ENCODE measurements at regions not wholly inside any gene's neighbourhood (a gene's known extent, or its start where the extent isn't known, plus 50 kb on each side); places are given as distances from the start of the nearest gene placed in this dataset.

- DNase-seq, result no peak
- Histone ChIP-seq H3K9me3 (no peaks in the 10 kb centered on the region), H3K4me3 (no peak overlapping the region), H3K27me3 (no peaks in the 10 kb centered on the region), H3K27ac (no peak overlapping the region), H3K36me3 (no peaks in the 10 kb centered on the region), H3K4me1 (no peaks in the 10 kb centered on the region)
- TF ChIP-seq POLR2A (IDR thresholded peaks at IDR 0.05) (no peak), CTCF (IDR thresholded peaks at IDR 0.05 in 4 of 5, conservative IDR thresholded peaks at IDR 0.05 in 1 of 5) (no peak)
- no peak for ATAC-seq
- in situ Hi-C loops (cut with MboI; ENCODE audit: low sequenced_read_pairs in 4 of 4), result no loop called here
- intact Hi-C loops (cut with DNase I; ENCODE audit: low total_unique reads), result no loop called here
These were observed 474.2 kb upstream of the MYT1L start for GRCh38 chr2:2805263-2805662.

GRCh38 chr2:2804528-2804927 is 473.5 kb upstream of the MYT1L start:
- Histone ChIP-seq H3K27ac (no peak overlapping the region), H3K36me3 (no peaks in the 10 kb centered on the region), H3K4me1 (no peaks in the 10 kb centered on the region), H3K4me3 (no peak overlapping the region), H3K9me3 (no peaks in the 10 kb centered on the region), H3K27me3 (no peaks in the 10 kb centered on the region)
- no peak for DNase-seq
- intact Hi-C loops (cut with DNase I; ENCODE audit: low total_unique reads), result no loop called here
- no peak for ATAC-seq
- TF ChIP-seq POLR2A (IDR thresholded peaks at IDR 0.05) (no peak), CTCF (IDR thresholded peaks at IDR 0.05 in 4 of 5, conservative IDR thresholded peaks at IDR 0.05 in 1 of 5) (no peak)
- in situ Hi-C loops (cut with MboI; ENCODE audit: low sequenced_read_pairs in 4 of 4), result no loop called here

GRCh38 chr2:2801458-2801857 is 470.4 kb upstream of the MYT1L start:
- TF ChIP-seq CTCF (IDR thresholded peaks at IDR 0.05 in 4 of 5, conservative IDR thresholded peaks at IDR 0.05 in 1 of 5) (no peak), POLR2A (IDR thresholded peaks at IDR 0.05) (no peak)
- intact Hi-C loops (cut with DNase I; ENCODE audit: low total_unique reads) (no loop called here), in situ Hi-C loops (cut with MboI; ENCODE audit: low sequenced_read_pairs in 4 of 4) (no loop called here)
- no peak for DNase-seq
- H3K36me3 ChIP-seq, result no peaks in the 10 kb centered on the region
- H3K27ac ChIP-seq, result no peak overlapping the region
- H3K27me3 ChIP-seq, result no peaks in the 10 kb centered on the region
- H3K9me3 ChIP-seq, result no peaks in the 10 kb centered on the region
- no peaks in the 10 kb centered on the region for H3K4me1 ChIP-seq
- ATAC-seq, result no peak
- H3K4me3 ChIP-seq, result no peak overlapping the region

- H3K4me1 ChIP-seq, result no peaks in the 10 kb centered on the region
- intact Hi-C loops (cut with DNase I; ENCODE audit: low total_unique reads), result no loop called here
- ATAC-seq, result no peak
These were observed 469.6 kb upstream of the MYT1L start for GRCh38 chr2:2800697-2801096.

More at GRCh38 chr2:2800697-2801096, 469.6 kb upstream of the MYT1L start:
- in situ Hi-C loops (cut with MboI; ENCODE audit: low sequenced_read_pairs in 4 of 4), result no loop called here
- no peaks in the 10 kb centered on the region for H3K27me3 ChIP-seq
- DNase-seq, result no peak
- H3K36me3 ChIP-seq, result no peaks in the 10 kb centered on the region
- no peak for TF ChIP-seq POLR2A (IDR thresholded peaks at IDR 0.05)
- TF ChIP-seq CTCF (IDR thresholded peaks at IDR 0.05 in 4 of 5, conservative IDR thresholded peaks at IDR 0.05 in 1 of 5), result no peak
- no peak overlapping the region for H3K4me3 ChIP-seq
- H3K27ac ChIP-seq, result no peak overlapping the region
- H3K9me3 ChIP-seq, result no peaks in the 10 kb centered on the region

Measured in gastrocnemius medialis (tissue), 4 donors.